GM18909 (cell line): ENCODE measurements at regions not wholly inside any gene's neighbourhood (a gene's known extent, or its start where the extent isn't known, plus 50 kb on each side); places are given as distances from the start of the nearest gene placed in this dataset.

ENCODE experiments used
- ATAC-seq: cut with Tn5 transposase; IDR thresholded peaks from one replicate; pipeline ENCODE4 v1.9.1; 2021; ENCODE audit warnings: mild to moderate bottlenecking; ENCODE audit not compliant: unreplicated experiment, poor library complexity

DNA sequence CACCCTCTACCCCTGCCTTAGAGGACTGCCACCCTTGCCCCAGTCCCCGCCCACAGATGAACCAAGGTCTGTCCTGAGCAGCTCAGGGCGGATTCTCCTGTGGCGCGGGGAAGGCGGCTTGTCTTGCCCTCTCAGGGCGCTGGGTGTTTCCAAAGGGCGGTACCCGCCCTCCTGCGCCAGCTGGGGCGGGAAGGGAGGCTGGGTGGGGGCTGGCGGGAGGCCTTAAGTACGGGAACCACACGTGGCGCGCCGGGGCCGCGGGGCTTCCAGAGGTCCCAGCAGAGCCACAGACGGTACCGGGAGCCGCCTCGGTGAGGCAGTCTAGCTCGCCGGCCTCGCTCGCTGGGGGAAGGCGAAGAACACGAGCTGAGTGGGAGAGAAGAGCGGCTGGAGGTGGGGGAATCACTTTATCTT is 361.1 kb downstream of the MID1IP1 start:
- ATAC-seq = no peak

DNA sequence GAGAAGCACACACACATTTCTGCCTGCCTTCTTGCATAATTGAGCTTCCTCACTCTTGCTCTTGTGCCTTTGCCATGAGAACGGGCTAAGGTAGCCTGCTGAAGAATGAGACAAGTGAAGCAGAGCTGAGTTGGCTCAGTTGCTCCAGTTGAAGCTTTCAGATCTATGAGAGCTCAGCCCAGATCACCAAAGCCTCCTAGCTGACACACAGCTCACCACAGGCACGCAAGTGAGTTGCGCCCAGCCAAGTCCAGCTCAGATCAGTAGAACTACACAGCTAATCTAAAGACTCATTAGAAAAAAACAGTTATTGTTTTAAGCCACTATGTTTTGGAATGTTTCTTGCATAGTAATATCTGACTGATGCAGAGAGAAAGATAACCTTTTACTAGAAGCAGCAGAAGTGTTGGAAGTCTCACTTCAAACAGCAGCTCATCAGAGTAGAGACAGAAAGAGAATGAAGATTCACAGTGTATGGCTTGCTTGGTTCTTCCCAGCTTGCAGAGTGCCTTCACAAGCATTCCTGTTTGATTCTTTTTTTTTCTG is 362.4 kb downstream of the MID1IP1 start:
- ATAC-seq = no peak

DNA sequence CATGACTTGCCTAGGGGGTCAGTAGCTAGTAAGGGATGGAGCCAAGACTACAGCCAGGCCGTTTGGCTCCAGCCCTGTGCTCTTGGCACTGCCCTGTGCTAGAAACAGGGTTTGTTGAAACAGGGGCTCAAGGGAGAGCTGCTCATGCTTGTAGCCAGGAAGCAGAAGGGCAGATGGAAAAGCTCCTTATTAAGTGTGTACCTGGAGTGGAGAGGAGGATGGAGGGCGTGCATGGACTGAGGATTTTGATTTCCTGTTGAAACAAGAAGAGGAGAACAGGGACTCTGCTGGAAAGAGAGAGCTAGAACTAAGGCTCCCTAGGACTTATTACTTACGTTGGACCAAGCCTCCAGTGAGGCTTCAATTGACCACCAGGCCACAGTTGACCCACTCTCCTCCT is 363.0 kb downstream of the MID1IP1 start:
- no peak for ATAC-seq

DNA sequence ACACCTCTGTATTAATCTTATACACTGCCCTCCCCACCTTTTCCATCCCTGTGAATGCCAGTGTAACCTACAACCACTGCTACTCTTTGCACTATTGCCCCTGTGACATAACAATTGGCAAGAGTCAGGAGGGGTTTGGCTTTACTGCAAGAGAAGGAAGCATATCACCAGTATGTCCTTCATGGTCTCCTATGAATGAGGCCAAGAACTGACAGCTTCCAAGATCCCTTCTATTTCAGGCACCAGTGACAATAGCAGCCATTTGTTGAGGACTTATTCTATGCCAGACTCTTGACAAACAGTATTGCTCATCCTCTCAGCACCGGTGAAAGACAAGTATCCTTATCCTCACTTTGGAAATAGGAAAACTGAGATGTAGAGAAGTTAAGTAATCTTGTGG is 363.9 kb downstream of the MID1IP1 start:
- no peak for ATAC-seq

DNA sequence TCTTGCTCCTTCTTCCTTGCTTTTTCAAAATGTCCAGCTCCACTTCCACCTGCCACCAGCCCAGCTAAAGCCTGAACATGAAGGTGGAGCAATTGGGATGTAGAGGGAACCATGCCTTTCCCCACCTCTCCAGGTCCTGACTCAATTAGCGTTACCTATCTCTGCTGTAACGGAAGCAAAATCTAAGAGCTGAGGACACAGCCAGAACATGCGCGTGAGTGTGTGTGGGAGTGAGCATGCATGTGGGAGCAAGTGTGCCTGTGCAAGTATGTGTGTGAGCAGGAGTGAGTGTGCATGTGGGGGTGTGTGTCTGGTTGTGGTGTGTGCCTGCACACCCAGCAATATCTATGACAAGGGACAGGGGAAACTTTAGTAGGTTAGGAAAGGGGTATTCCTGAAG is 364.5 kb downstream of the MID1IP1 start:
- ATAC-seq = no peak

DNA sequence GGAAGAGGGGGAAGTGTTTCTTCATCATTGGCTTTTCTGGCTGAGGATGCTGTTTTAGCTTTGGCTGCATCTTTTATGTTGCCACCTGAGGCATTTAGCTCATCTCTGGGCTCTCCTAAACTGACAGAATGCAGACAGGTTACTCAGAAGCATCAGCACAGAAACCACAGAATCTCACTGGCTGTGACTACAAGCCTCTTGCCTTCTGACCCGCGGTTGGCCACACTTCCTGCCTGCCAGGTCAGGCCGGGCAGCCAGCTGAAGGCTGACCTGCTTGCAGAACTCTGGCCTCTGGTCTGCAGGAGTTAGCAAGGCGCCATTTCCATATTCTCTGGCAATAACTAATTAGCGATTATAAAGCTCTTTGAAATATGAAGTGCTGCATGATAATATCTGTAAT is 366.5 kb downstream of the MID1IP1 start:
- peak; percentile 78 for ATAC-seq

DNA sequence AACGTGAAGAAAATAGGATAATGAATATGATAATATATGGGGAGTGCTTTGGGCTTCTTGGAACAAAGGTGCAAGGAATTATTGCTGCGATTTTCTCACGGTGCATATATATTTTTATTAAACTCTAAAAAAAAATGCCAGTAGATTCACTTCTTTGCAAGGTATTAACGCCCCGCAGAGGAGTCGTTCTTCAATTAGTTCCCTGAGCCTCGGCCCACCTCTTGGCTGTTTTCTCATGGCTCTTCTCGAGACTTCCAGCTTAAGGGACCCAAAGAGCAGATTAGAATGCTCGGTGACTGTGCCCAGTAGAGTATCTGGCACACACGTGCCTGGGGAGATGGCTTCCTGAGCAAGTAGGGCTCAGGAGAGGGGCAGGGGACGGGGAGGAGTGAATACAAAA is 367.4 kb downstream of the MID1IP1 start:
- no peak for ATAC-seq

DNA sequence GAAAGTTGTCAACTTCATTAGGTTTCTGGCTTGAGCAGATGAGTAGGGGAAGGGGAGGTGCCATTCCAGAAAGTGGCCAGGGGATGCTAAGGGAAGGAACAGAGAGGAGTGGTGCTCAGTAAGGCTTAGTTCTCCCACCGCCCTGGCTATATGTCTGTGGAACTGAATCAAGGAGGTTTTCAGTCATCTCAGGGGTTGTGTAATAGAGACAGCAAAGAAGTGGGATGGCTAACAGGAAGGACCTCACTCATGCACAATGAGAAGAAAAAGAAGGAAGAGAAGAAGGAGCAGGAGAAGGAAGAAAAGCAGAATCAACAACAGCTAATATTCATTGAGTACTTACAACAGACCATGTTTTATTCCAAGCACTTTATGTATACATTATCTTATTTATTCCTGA is 368.7 kb downstream of the MID1IP1 start:
- no peak for ATAC-seq

DNA sequence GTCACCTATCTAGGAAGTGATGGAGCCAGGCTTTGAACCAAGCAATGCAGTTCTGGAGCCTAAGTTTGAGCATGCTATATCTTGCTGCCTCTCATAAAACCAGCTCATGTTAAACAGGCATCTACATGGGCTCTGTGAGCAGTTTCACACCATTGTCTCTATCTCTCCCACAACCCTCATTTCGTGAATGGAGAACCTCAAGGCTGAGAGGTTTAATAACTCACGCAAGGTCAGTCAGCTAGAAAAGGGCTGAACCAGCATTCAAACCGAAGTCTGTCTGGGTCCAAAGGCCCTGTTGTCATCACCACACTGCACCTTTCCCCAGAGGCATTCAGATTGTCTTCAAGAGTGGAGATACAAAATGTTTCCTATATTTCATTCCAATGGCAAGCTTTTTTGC is 369.2 kb downstream of the MID1IP1 start:
- no peak for ATAC-seq

DNA sequence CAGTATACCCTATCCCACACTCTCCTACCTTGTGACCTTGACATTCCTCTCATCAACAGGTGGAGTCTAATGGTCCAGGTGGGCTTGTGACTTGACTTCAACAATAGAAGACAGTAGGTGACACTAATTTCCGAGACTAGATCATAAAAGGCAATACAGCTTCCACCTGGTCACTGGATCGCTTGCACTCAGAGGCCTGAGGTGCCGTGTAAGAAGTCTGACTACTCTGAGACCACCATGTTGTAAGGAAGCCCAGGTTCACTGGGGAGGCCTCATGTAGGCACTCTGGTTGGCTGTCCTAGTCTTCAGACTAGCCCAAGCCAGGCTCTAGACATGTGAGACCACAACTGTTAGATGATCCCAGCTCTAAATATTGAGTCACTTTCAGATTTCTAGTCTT is 370.4 kb downstream of the MID1IP1 start:
- ATAC-seq = no peak

DNA sequence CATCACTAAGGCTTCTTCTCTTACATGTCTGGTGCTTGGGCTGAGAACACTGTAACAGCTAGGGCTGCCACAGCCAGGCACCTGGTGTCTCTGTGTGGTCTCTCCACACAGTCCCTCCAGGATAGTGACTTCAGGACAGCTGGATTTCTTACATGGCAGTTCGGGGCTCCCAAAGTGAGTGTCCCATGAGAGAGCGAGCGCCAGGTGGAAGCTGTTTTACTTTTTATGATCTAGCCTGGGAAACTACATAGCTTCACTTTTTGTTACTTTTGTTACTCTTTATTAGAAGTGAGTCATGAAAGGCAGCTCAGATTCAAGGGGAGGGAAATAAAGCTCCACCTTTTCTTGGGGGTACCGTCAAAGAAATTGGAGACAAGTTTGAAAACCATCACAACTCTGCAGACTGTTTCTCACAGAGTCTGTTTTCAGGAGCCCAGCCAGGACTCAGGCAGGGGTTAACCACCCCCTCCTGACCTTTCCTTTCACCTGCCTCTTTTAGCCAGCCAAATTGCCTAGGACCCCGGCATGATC is 373.0 kb downstream of the MID1IP1 start:
- ATAC-seq = no peak

DNA sequence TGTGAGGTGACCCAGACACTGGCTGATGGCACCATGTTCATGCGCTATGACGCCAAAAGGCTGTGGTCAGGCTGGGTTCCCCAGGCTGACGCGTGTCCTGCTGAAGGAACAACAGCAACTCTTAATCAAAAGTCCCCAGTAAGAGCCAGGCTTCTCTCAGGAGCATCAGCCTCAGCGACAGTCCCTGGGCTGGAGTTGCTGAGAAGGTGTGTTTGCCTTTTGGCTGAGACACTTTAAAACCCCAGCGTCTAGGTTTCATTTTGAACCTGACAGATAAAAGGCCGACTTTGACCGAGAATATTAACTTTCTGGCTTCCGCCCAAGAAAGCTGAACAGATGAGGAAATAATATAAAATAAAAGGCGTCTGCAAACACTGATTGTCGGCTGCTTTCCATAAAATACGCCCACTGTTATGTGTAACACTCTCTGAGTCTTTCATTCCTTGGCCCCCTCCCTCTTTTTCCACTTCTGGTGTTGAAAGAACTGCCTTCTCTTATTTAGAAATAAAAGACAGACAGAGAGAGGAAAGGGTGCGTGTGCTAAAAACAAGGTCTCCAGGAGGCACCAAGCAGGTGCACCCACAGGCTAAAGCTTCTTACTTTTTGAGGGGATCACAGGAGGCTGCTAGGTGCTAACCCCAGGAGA is 373.6 kb downstream of the MID1IP1 start:
- ATAC-seq = no peak

DNA sequence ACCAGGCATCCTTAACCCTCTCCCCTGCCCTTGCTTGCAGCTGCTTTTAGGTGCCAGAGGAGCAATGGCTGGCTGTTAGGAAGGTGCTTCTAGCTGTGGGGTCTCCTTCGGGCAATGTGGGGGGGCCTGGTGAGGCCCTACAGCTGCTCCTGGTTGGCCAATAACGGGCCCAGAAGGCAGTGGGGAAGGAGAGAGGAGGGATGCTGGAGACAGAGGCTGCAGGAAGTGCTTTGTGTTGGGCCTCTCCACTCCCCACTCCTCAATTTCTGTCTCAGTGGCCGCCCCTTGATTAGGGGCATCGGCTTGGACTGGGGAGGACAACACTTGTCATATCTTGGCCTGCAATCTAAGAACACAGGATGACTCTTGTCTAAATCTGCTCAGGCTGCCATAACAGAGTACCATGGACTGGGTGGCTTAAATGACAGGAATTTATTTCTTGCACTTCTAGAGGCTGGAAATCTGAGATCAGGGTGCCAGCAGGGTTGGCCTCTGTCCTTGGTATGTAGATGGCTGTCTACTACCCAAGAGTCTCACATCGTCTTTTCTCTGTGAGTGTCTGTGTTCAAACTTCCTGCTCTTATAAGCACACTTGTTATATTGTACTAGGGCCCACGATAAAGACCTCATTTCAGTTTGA is 374.3 kb downstream of the MID1IP1 start:
- ATAC-seq = no peak

DNA sequence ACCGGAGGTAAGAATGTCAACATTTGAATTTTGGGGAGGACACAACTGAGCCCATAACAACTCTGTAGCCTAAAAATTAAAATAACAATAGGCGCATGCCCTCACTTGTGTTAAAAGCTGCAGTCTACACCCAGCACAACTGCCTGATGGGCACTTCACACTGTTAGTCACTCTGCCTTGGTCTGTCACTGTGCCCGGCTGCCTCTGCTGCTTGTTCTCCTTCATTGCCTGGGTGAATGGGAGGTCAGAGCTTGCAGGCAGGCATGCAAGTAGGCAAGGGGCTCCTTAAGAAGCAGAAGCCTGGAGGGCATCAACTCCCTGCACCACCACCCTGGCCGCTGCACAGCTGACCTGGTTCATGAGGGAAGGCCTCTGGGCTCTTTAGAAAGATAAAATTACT is 374.8 kb downstream of the MID1IP1 start:
- ATAC-seq = no peak

DNA sequence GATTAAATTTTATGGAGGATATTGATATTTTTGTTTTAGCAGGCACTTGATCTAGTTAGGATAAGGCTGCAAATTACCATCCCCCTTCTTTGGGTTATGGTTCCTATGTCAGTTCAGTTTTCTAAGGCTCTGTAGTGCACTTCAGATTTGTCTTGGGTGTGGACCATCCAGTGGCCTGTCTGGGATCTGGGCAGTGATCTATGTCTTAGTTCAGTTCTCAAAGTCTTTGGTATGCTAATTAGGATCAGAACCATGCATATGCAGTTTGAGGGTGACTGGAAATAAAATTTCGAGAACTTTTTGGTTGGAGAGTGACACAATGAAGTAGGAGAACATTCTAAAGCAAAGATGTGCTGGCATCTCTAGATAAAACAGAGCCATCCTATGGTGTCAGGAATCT is 388.2 kb downstream of the MID1IP1 start:
- ATAC-seq = no peak

DNA sequence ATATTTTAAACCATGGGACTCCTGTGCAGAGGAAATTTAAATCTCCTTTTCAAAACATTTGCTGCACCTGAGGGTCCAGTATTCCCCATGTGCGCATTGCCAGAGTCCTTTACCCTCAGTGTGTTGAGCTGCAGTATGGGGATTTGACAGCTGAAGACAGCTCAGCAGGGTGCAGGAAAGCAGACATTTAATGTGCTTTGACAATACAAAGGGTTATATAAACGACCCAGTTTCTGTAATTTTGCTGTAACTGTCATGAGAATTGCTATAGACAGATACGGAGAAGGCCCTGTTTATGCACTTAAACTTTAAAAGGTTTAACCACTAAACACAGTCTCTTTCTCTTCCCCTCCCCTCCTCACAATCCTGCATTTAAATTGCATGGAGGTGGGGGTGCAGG is 393.4 kb downstream of the MID1IP1 start:
- no peak for ATAC-seq

DNA sequence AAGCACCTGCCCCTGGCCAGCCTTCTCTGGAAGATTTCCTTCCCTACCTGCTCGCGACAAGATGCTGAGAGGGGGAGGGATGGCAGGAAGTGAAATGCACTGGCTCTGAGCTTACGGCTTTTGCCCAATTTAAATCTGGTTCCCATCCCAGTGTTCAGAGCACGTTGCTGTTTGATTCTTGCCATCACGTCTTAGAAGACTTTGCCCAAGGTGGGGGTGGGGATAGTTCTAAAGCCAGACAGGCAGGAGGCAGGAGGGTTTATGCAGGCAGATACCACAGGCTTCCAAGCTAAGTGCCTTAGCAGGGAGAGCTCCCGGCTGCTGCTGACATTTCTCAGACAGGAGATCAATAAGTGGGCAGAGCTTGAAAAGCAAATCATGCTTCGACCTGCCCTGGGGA is 393.9 kb downstream of the MID1IP1 start:
- no peak for ATAC-seq

DNA sequence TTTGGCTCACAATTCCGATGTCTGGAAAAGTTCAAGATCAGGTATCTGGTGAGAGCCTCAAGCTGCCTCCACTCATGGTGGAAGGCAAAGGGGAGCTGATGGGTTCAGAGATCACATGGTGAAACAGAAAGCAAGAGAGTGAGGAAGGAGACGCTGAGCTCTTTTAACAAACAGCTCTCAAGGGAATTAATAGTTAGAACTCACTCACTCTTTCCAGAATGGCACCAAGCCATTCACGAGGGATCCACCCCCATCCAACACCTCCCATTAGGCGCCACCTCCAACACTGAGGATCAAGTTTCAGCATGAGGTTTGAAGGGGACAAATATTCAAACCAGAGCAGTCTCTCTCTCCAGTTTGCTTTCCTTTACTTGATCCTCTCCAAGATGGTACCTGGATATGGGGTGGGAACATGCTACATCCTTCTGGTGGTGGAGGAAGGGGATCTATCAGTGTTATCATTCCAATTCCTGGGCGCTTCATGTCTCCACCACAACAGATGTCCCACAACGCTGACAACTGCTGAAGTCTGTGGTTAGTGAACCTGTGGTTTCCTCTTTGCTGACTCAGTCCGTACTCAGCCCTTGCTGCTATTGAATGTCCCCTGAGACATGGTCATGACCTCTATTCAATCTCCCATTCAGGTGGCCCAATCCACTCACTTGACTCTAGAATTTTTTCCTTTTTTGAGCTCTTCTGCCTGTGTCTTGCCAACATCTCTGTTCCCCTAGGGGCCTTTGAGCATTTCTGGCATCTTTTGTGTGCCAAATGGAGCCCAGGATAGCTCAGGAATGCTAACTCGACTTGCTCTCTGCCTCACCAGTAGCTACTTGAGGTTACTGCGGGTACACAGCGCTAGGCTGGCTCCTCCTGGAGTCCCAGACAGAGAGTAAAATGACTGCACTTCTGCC is 395.2 kb downstream of the MID1IP1 start:
- peak; percentile 98 for ATAC-seq

DNA sequence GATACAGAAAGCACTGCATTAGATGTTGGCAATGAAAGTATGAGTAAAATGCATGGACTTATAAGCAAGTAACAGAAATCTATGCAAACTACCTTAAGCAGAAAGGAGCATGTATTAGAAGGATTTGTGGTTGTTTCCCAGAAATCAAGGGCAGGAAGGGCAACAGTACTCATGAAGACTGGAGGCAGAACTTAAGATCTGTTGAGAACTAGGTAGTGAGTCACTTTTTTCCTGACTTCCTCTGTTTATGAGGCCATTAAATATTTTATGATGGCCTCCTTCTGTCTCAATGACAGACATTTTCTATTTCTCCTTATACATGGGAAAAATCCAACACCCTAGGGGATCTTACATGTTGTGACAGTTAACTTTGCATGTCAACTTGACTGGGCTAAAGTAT is 398.2 kb downstream of the MID1IP1 start:
- no peak for ATAC-seq

DNA sequence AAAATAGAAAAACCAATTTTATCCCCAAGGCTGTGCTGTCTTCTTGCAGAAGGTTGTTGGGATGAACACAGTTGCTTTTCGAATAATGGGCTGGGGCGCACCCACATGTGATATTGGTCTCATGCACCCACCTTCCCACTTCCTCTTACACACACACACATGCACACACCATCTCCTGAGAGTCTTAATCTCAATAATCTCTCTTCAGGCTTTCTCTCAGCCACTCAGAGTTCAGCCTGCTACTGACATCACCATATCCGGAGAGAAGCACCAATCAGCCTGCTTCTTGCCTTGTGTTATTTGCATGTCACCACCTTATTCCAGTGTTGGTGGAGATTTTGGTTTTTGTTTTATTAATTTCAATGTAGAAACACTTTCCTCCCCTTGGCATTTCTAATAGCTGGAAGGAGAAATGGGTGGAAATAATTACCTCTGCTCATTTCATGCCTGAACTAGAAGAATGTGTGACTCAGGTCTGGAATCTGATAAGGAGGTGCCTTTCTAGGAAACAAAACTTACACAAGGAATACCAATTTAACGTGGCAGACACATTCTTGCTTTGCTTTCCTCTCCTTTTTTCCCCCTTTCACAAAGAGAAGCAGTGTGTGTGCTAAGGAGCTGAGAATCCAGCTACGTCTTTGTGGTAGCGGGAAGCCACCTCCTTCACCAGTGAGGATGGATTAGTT is 400.2 kb downstream of the MID1IP1 start:
- ATAC-seq = no peak
